GM12872 (cell line): ENCODE measurements at regions not wholly inside any gene's neighbourhood (a gene's known extent, or its start where the extent isn't known, plus 50 kb on each side); places are given as distances from the start of the nearest gene placed in this dataset.

Experiments
- TF ChIP-seq, protein P1 (sequence below): IDR thresholded peaks from 3 replicates; pipeline ENCODE4 v1.5.1; 2011; ENCODE audit warnings: low read depth, mild to moderate bottlenecking, low read length, moderate library complexity; ENCODE audit not compliant: insufficient read depth

DNA sequence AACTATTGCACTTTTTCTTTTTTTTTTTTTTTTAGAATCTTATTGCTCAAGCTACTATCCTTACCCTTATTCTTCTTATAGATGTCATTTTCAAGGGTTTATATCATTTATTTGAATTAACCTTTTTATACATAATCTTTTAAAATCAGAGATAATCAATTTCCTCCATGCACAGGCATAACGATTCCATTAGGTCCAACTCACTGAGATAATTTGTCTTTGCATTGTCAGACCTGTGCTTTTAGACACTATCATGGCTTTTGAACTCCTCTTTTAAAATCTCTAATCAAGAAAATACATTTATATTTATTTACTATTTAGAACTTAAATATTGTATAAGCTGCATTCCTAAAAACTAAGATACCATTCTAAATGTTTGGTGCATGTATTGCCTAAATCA lies 1454.9 kb downstream of the ZPLD1 start:
- TF ChIP-seq, protein P1, sequence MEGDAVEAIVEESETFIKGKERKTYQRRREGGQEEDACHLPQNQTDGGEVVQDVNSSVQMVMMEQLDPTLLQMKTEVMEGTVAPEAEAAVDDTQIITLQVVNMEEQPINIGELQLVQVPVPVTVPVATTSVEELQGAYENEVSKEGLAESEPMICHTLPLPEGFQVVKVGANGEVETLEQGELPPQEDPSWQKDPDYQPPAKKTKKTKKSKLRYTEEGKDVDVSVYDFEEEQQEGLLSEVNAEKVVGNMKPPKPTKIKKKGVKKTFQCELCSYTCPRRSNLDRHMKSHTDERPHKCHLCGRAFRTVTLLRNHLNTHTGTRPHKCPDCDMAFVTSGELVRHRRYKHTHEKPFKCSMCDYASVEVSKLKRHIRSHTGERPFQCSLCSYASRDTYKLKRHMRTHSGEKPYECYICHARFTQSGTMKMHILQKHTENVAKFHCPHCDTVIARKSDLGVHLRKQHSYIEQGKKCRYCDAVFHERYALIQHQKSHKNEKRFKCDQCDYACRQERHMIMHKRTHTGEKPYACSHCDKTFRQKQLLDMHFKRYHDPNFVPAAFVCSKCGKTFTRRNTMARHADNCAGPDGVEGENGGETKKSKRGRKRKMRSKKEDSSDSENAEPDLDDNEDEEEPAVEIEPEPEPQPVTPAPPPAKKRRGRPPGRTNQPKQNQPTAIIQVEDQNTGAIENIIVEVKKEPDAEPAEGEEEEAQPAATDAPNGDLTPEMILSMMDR = no peak

GRCh38 chr3:103894162-103894822 lies 1459.5 kb downstream of the ZPLD1 start:
- TF ChIP-seq, protein P1 = no peak

GRCh38 chr3:103899328-103899727 lies 1464.5 kb downstream of the ZPLD1 start:
- TF ChIP-seq, protein P1 = no peak

DNA sequence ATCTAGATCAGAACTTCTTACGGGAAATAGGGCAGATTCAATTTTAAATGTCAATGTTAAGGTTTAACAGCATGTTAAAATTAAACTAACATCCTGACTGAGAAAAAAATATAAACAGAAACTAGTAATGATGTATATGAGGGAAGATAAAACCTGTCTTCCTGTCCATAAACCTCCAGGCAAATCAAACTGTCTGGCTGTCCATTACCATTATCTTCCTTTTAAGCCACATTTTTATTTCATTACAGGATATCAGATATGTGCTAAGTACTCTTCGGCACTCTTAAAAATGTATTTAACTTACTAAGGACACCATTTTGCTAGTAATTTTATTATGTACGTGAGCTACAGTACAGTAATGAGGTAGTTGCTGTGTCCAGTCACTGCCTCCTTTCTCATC lies 1461.7 kb upstream of the ALCAM start:
- TF ChIP-seq, protein P1 = no peak

DNA sequence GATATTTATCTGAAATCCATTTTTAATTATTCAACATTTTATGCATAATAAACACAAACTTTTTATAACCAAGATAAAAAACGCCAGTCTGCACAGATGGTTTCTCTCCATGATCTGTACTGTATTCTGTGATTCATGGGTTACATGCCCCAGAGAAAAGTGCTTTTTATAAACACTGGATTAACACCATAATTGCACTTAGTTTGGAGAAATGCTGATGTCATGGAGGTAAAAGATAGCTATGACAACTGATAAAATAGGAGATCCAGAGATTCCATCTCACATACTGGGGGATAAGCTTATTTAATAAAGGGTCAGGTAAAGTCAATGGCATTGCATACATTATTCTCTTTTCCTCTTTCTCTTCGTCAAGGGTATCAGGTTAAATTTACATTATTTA lies 1460.4 kb upstream of the ALCAM start:
- TF ChIP-seq, protein P1 = no peak

GRCh38 chr3:103906808-103907207 lies 1459.9 kb upstream of the ALCAM start:
- TF ChIP-seq, protein P1 = no peak

DNA sequence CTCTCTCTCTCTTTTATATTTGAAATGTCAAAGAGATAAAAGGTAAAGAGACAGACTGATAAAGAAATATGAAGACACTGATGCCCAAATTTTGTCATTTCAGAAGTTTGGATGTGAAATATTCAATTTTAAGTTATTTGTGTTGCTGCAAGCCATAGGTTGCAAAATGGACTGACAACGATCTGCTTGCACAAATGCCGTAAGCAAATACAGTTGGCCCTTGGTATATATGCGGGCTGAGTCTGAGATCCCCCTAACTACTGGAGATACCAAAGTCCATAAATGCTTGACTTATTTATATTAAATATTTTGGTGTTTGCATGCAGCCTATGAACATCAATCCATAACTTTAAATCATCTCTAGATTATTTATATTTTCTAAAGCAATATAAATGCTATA lies 1459.1 kb upstream of the ALCAM start:
- TF ChIP-seq, protein P1 = no peak
